Loucy (cell line): ENCODE measurements at regions not wholly inside any gene's neighbourhood (a gene's known extent, or its start where the extent isn't known, plus 50 kb on each side); places are given as distances from the start of the nearest gene placed in this dataset.

Experiments used
- EZH2phosphoT487 ChIP-seq: fragments of 200-600 bp; IDR thresholded peaks from 2 replicates; pipeline ENCODE4 v1.6.1; 2018; ENCODE audit warnings: antibody characterized with exemption, mild to moderate bottlenecking, moderate library complexity, borderline replicate concordance
- TF ChIP-seq, protein P1 (sequence below): fragments of 200-600 bp; sonication (generic); conservative IDR thresholded peaks from 2 replicates; pipeline ENCODE4 v1.5.1; 2014; ENCODE audit warnings: mild to moderate bottlenecking, antibody characterized with exemption, low read length

DNA sequence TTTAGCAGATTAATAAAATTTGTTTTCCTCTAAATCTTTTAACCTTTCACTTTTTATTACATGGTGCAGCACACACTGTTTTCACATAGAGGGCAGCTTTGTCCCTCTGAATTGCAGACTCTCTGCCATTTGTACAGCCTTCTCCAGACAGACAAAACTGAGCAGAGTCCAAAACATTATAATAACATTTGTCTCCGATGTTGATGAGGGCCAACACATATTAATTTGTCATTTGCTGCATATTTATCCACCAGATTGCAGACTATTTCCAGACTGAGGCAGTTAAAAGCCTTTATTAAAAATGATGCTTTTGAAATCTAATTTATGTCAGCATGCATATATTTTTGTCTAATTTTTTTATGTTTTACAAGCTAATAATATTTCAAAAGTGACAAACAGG is 1251.9 kb upstream of the SLC10A2 start:
- TF ChIP-seq, protein P1, sequence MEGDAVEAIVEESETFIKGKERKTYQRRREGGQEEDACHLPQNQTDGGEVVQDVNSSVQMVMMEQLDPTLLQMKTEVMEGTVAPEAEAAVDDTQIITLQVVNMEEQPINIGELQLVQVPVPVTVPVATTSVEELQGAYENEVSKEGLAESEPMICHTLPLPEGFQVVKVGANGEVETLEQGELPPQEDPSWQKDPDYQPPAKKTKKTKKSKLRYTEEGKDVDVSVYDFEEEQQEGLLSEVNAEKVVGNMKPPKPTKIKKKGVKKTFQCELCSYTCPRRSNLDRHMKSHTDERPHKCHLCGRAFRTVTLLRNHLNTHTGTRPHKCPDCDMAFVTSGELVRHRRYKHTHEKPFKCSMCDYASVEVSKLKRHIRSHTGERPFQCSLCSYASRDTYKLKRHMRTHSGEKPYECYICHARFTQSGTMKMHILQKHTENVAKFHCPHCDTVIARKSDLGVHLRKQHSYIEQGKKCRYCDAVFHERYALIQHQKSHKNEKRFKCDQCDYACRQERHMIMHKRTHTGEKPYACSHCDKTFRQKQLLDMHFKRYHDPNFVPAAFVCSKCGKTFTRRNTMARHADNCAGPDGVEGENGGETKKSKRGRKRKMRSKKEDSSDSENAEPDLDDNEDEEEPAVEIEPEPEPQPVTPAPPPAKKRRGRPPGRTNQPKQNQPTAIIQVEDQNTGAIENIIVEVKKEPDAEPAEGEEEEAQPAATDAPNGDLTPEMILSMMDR, result peak; percentile 30
- no peak for TF ChIP-seq EZH2phosphoT487
